IgD-negative memory B cell (primary cell): ENCODE measurements at regions not wholly inside any gene's neighbourhood (a gene's known extent, or its start where the extent isn't known, plus 50 kb on each side); places are given as distances from the start of the nearest gene placed in this dataset.
A peak's percentile ranks its signal among the peaks of the same experiment; 100 is the strongest.

Experiments used
- H3K27ac Mint-ChIP-seq, 3 donors: one replicate each; pipeline ENCODE4 v1.8.0; 2020 to 2022; ENCODE audit warnings: mild to moderate bottlenecking in 3 of 3, mixed read lengths in 3 of 3, moderate library complexity in 1 of 3
- H3K27me3 Mint-ChIP-seq: one replicate; pipeline ENCODE4 v1.8.0; 2021; ENCODE audit warnings: mixed read lengths
- H3K36me3 Mint-ChIP-seq: one replicate; pipeline ENCODE4 v1.8.0; 2020; ENCODE audit warnings: mild to moderate bottlenecking, mixed read lengths
- H3K4me1 Mint-ChIP-seq, 3 donors: one replicate each; pipeline ENCODE4 v1.8.0; 2020 to 2022; ENCODE audit warnings: mixed read lengths in 3 of 3, mild to moderate bottlenecking in 1 of 3
- H3K4me3 Mint-ChIP-seq, 4 donors: one replicate each; pipeline ENCODE4 v1.8.0; 2020 to 2022; ENCODE audit warnings: mild to moderate bottlenecking in 4 of 4, mixed read lengths in 4 of 4, moderate library complexity in 3 of 4
- H3K9me3 Mint-ChIP-seq, 3 donors: one replicate each; pipeline ENCODE4 v1.8.0; 2020 to 2021; ENCODE audit warnings: mixed read lengths in 3 of 3, mild to moderate bottlenecking in 1 of 3

- no peak overlapping the region for H3K4me3 Mint-ChIP-seq
- peaks cover 0 to 5% (median 0%) of the 10 kb centered on the region in 3 donors for H3K4me1 Mint-ChIP-seq
- H3K9me3 Mint-ChIP-seq, result no peaks in the 10 kb centered on the region
These were observed 51.1 kb upstream of the GRIK3 start for GRCh38 chr1:37085393-37085792.

GRCh38 chr1:37089750-37090149, 55.4 kb upstream of the GRIK3 start:
- Mint-ChIP-seq H3K9me3 (no peaks in the 10 kb centered on the region), H3K4me1 (peaks cover 9 to 31% (median 27%) of the 10 kb centered on the region in 3 donors), H3K27ac (no peak overlapping the region), H3K27me3 (peaks cover 8% of the 10 kb centered on the region), H3K4me3 (no peak overlapping the region), H3K36me3 (no peaks in the 10 kb centered on the region)

More at GRCh38 chr1:37085393-37085792, 51.1 kb upstream of the GRIK3 start:
- H3K27ac Mint-ChIP-seq, result no peak overlapping the region
- H3K27me3 Mint-ChIP-seq, result peaks cover 8% of the 10 kb centered on the region
- H3K36me3 Mint-ChIP-seq, result no peaks in the 10 kb centered on the region

- Mint-ChIP-seq H3K36me3 (no peaks in the 10 kb centered on the region), H3K27ac (no peak overlapping the region), H3K27me3 (peaks cover 8% of the 10 kb centered on the region), H3K4me1 (peaks cover 11 to 41% (median 36%) of the 10 kb centered on the region in 3 donors), H3K9me3 (no peaks in the 10 kb centered on the region), H3K4me3 (no peak overlapping the region)
These were observed 56.4 kb upstream of the GRIK3 start for GRCh38 chr1:37090671-37091070.

- Mint-ChIP-seq H3K27me3 (peaks cover 12% of the 10 kb centered on the region), H3K27ac (peak overlapping the region in 1 of 3 donors; percentile 86), H3K36me3 (no peaks in the 10 kb centered on the region), H3K4me1 (peaks cover 11 to 57% (median 51%) of the 10 kb centered on the region in 3 donors), H3K9me3 (no peaks in the 10 kb centered on the region), H3K4me3 (no peak overlapping the region)
These were observed 58.6 kb upstream of the GRIK3 start for GRCh38 chr1:37092937-37093336.

GRCh38 chr1:37094302-37094701, 60.0 kb upstream of the GRIK3 start:
- Mint-ChIP-seq H3K27ac (peak overlapping the region in 2 of 3 donors; percentile 53 to 91), H3K4me1 (peaks cover 11 to 63% (median 55%) of the 10 kb centered on the region in 3 donors), H3K27me3 (peaks cover 12% of the 10 kb centered on the region), H3K9me3 (no peaks in the 10 kb centered on the region), H3K36me3 (no peaks in the 10 kb centered on the region), H3K4me3 (peak overlapping the region in 3 of 4 donors; percentile 5 to 50 (median 8))

GRCh38 chr1:37096523-37096922, 62.2 kb upstream of the GRIK3 start:
- Mint-ChIP-seq H3K36me3 (no peaks in the 10 kb centered on the region), H3K9me3 (no peaks in the 10 kb centered on the region), H3K27me3 (peaks cover 7% of the 10 kb centered on the region), H3K27ac (no peak overlapping the region), H3K4me3 (no peak overlapping the region), H3K4me1 (peaks cover 11 to 62% (median 55%) of the 10 kb centered on the region in 3 donors)

GRCh38 chr1:37097731-37098130, 63.4 kb upstream of the GRIK3 start:
- peaks cover 0 to 3% (median 0%) of the 10 kb centered on the region in 3 donors for H3K9me3 Mint-ChIP-seq
- no peak overlapping the region for H3K4me3 Mint-ChIP-seq
- peaks cover 11 to 52% (median 49%) of the 10 kb centered on the region in 3 donors for H3K4me1 Mint-ChIP-seq
- peaks cover 7% of the 10 kb centered on the region for H3K27me3 Mint-ChIP-seq
- H3K27ac Mint-ChIP-seq, result no peak overlapping the region
- H3K36me3 Mint-ChIP-seq, result no peaks in the 10 kb centered on the region

DNA sequence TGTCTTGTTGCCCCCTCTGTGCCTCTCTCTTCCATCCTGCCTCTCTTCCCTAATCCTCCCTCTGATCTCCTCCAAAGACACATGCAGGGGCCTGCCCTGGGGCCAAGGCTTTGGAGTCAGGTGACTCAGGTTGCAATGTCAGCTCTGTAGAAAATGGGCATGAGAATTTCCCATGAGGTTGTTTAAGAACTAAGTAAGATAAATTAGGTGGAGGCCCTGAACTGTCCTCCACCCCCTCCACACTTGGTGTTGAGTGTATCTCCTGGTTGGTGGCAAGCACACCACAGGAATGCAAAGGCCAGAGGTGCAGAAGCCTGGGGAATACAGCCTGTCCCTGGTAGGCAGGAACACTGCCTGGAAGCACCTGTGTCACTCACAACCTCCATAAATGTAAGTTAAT, 63.9 kb upstream of the GRIK3 start:
- Mint-ChIP-seq H3K4me3 (no peak overlapping the region), H3K4me1 (peaks cover 11 to 47% (median 44%) of the 10 kb centered on the region in 3 donors), H3K9me3 (peaks cover 0 to 3% (median 0%) of the 10 kb centered on the region in 3 donors), H3K36me3 (no peaks in the 10 kb centered on the region), H3K27me3 (peaks cover 7% of the 10 kb centered on the region), H3K27ac (no peak overlapping the region)

DNA sequence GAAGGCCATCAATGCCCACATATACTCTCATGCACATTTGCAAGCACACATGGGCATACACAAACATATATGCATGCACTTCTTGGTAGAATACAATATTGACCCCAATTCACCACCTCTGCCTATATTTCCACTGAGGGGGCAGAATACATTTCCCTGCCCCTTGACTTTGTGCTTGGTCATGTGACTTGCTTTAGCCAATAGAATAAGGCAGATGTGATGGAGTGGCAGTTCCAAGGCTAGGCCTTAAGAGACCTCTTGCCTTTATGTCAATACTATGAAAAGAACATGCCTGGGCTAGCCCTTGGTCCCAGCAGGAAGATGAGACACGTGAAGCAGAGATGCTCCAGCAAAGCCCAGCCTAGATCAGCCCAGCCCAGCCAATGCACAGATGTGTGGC, 66.0 kb upstream of the GRIK3 start:
- Mint-ChIP-seq H3K4me1 (peaks cover 0 to 29% (median 23%) of the 10 kb centered on the region in 3 donors), H3K36me3 (no peaks in the 10 kb centered on the region), H3K27me3 (peaks cover 7% of the 10 kb centered on the region), H3K27ac (no peak overlapping the region), H3K9me3 (peaks cover 0 to 3% (median 0%) of the 10 kb centered on the region in 3 donors), H3K4me3 (no peak overlapping the region)

DNA sequence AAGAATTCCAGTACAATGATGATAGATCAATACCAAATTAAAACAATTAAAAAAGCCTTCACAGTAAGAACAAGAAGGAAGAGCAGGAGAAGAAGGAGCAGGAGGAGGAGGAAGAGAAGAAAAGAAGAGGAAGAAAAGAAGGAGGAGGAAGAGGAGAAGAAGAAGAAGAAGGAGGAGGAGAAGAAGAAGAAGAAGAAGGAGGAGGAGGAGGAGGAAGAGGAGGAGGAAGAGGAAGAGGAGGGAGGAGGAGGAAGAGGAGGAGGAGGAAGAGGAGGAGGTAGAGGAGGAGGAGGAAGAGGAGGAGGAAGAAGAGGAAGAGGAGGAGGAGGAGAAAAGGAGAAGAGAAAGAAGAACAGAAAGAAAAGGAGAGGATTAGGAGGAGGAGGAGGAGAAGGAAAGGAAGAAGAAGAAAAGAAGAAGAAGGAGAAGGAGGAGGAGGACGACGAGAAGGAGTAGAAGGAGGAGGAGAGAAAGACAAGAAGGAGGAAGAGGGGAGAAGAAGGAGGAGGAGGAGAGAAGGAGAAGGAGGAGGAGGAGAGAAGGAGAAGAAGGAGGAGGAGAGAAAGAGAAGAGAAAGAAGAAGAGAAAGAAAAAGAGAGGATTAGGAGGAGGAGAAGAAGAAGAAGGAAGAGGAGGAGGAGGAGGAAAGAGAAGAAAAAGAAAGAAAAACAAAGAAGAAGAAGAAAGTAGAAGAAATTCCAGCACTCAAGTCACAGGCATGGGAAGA, 68.5 kb upstream of the GRIK3 start:
- Mint-ChIP-seq H3K27me3 (peaks cover 4% of the 10 kb centered on the region), H3K4me1 (peaks cover 0 to 12% (median 5%) of the 10 kb centered on the region in 3 donors), H3K4me3 (no peak overlapping the region), H3K27ac (no peak overlapping the region), H3K9me3 (peaks cover 0 to 3% (median 0%) of the 10 kb centered on the region in 3 donors), H3K36me3 (no peaks in the 10 kb centered on the region)

DNA sequence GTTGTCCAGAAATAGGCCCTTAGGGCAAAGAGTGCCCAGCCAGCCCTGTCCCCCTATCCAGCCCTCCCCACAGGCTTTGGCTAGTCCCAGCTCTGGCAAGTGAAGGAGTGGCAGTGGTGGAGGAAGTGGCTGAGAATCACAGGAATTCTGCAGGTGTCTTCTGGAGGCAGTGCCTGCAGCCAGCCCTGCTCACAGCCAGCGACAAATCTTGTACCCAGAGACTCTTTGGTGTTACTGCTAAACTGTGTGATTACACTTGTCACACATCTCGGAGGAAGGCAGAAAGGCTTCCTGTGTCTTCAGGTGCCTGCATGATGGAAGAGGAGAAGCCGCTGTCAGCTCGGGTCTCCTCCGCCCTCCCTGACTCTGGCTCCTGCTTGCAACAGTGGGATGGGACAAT, 71.6 kb upstream of the GRIK3 start:
- no peak overlapping the region for H3K4me3 Mint-ChIP-seq
- H3K9me3 Mint-ChIP-seq, result peaks cover 0 to 3% (median 0%) of the 10 kb centered on the region in 3 donors
- H3K27ac Mint-ChIP-seq, result no peak overlapping the region
- peaks cover 0 to 3% (median 0%) of the 10 kb centered on the region in 3 donors for H3K4me1 Mint-ChIP-seq
- no peaks in the 10 kb centered on the region for H3K36me3 Mint-ChIP-seq
- peaks cover 15% of the 10 kb centered on the region for H3K27me3 Mint-ChIP-seq

DNA sequence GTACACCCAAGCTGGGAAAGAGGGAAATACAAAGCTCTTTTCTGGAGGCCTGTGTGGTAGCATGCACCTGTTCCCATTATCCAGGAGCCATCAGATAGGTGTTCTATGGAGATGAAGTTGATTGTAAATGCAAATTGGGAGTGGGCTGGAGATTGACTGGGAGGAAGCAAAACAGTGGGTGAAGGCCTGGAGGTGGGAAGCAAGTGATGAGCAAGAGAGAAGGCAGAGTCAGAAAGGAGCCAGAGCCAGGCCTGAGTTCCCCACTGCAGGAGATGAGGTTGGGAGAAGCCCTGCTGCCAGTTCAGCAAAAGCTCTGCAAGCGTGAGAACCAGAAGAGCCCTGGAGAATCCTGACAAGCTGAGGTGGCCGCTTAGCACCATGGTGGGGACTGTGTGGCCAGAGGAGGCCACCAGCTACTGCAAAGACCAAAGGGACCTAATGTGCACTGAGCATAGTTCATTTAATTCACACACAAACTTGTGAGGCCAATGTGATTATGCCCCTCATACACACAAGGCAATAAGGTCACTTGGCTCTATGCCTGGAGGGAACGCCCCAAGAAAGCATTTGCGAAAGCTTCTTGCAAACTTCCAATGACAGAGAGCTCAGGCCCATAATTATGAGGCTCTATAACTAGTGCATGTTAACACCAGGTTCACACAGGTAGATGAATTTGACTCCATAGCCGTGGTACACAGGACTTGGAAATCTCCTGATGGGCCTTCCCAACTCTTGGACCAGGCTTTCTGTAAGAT, 73.0 kb upstream of the GRIK3 start:
- H3K4me1 Mint-ChIP-seq, result peaks cover 0 to 3% (median 0%) of the 10 kb centered on the region in 3 donors
- no peak overlapping the region for H3K4me3 Mint-ChIP-seq
- H3K9me3 Mint-ChIP-seq, result peaks cover 0 to 3% (median 0%) of the 10 kb centered on the region in 3 donors
- H3K36me3 Mint-ChIP-seq, result no peaks in the 10 kb centered on the region
- H3K27me3 Mint-ChIP-seq, result peaks cover 15% of the 10 kb centered on the region
- H3K27ac Mint-ChIP-seq, result no peak overlapping the region

DNA sequence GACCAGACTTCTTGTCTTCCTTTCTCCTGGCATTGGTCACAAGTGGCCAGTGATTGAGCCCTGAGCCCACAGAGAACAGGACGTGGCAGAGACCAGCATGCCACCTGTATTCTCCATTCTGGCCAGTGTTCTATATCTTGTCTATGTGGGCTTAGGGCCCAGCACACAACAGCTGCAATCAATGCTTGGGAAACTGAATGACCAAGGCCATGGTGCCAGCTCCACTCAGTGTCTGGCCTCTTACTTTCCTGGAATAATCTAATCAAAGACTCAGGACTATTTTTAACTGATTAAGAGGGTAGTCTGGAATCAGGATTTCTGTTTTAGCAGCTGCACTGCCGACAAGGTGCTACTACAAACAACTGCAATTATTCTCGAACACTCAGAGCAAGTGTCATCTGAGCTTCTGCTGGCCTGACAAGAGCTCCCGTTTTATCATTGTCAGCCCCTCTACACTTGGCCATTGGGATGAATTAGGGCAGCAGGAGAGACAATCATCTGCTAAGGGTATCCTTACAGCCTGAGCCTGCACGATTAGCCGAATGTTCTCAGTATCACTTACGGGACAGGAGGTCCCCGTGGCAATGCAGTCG, 74.4 kb upstream of the GRIK3 start:
- no peak overlapping the region for H3K27ac Mint-ChIP-seq
- no peaks in the 10 kb centered on the region for H3K9me3 Mint-ChIP-seq
- peaks cover 13% of the 10 kb centered on the region for H3K27me3 Mint-ChIP-seq
- peaks cover 0 to 3% (median 0%) of the 10 kb centered on the region in 3 donors for H3K4me1 Mint-ChIP-seq
- no peaks in the 10 kb centered on the region for H3K36me3 Mint-ChIP-seq
- no peak overlapping the region for H3K4me3 Mint-ChIP-seq

GRCh38 chr1:37112430-37112829, 78.1 kb upstream of the GRIK3 start:
- H3K36me3 Mint-ChIP-seq, result no peaks in the 10 kb centered on the region
- H3K27ac Mint-ChIP-seq, result no peak overlapping the region
- H3K4me3 Mint-ChIP-seq, result no peak overlapping the region
- H3K9me3 Mint-ChIP-seq, result peaks cover 0 to 2% (median 0%) of the 10 kb centered on the region in 3 donors
- H3K4me1 Mint-ChIP-seq, result no peaks in the 10 kb centered on the region
- H3K27me3 Mint-ChIP-seq, result peaks cover 18% of the 10 kb centered on the region
